AG10803 (cell line): ENCODE measurements at regions not wholly inside any gene's neighbourhood (a gene's known extent, or its start where the extent isn't known, plus 50 kb on each side); places are given as distances from the start of the nearest gene placed in this dataset.

ENCODE experiments used
- DNase-seq: peaks from one replicate; pipeline ENCODE4 v3.0.0; 2010; ENCODE audit warnings: low read depth
- H3K4me3 ChIP-seq: 2 replicates; pipeline ENCODE4 v1.5.1; 2011; ENCODE audit warnings: mild to moderate bottlenecking, low read length, control low read depth
- CTCF ChIP-seq: conservative IDR thresholded peaks from 2 replicates; pipeline ENCODE4 v1.5.1; 2011; ENCODE audit warnings: mild to moderate bottlenecking, low read length, control low read depth, inconsistent platforms

GRCh38 chr16:13665876-13666275, 254.1 kb upstream of the ERCC4 start:
- no peak for TF ChIP-seq CTCF
- DNase-seq, result no peak
- no peak overlapping the region for H3K4me3 ChIP-seq

GRCh38 chr16:13672196-13672595, 247.8 kb upstream of the ERCC4 start:
- TF ChIP-seq CTCF, result no peak

GRCh38 chr16:13680021-13680889, 239.7 kb upstream of the ERCC4 start:
- no peak for TF ChIP-seq CTCF
- no peak overlapping the region for H3K4me3 ChIP-seq

More at GRCh38 chr16:13672196-13672595, 247.8 kb upstream of the ERCC4 start:
- no peak for DNase-seq
- H3K4me3 ChIP-seq, result no peak overlapping the region

GRCh38 chr16:13684819-13685563, 235.0 kb upstream of the ERCC4 start:
- TF ChIP-seq CTCF, result no peak
- no peak for DNase-seq
- H3K4me3 ChIP-seq, result no peak overlapping the region

More at GRCh38 chr16:13680021-13680889, 239.7 kb upstream of the ERCC4 start:
- no peak for DNase-seq

GRCh38 chr16:13696017-13696416, 223.9 kb upstream of the ERCC4 start:
- DNase-seq, result no peak
- TF ChIP-seq CTCF, result no peak
- H3K4me3 ChIP-seq, result no peak overlapping the region

GRCh38 chr16:13697013-13697412, 222.9 kb upstream of the ERCC4 start:
- H3K4me3 ChIP-seq, result no peak overlapping the region
- DNase-seq, result no peak
- TF ChIP-seq CTCF, result no peak
